Right atrium auricular region (tissue), 2 donors: ENCODE measurements at regions not wholly inside any gene's neighbourhood (a gene's known extent, or its start where the extent isn't known, plus 50 kb on each side); places are given as distances from the start of the nearest gene placed in this dataset.

ENCODE experiments used
- DNase-seq: peaks from one replicate; pipeline ENCODE4 v3.0.0-alpha.2; 2019; ENCODE audit warnings: low spot score
- H3K27ac ChIP-seq, 2 donors: fragments of 200-600 bp; sonication (generic); 1 replicate in 1 of 2; 2 replicates in 1 of 2; pipeline ENCODE4 v1.5.1; 2016 to 2019
- H3K27me3 ChIP-seq, 2 donors: fragments of 200-600 bp; sonication (generic); one replicate each; pipeline versions ENCODE4 v1.5.1 to v1.6.0; 2017 to 2019
- H3K36me3 ChIP-seq: fragments of 200-600 bp; sonication (generic); one replicate; pipeline ENCODE4 v1.5.1; 2016
- H3K4me1 ChIP-seq, 2 donors: fragments of 200-600 bp; sonication (generic); one replicate each; pipeline versions ENCODE4 v1.5.1 to v1.6.0; 2017 to 2019
- H3K4me3 ChIP-seq, 2 donors: fragments of 200-600 bp; sonication (generic); 1 replicate in 1 of 2; 2 replicates in 1 of 2; pipeline ENCODE4 v1.5.1; 2017 to 2019; ENCODE audit warnings: mild to moderate bottlenecking in 1 of 2, moderate library complexity in 1 of 2
- H3K9me3 ChIP-seq, 2 donors: fragments of 200-600 bp; sonication (generic); one replicate each; pipeline ENCODE4 v1.5.1; 2019
- CTCF ChIP-seq, 2 donors: fragments of 200-600 bp; sonication (generic); IDR thresholded peaks; one replicate each; pipeline ENCODE4 v1.5.1; 2019; ENCODE audit warnings: antibody characterized with exemption in 2 of 2

DNA sequence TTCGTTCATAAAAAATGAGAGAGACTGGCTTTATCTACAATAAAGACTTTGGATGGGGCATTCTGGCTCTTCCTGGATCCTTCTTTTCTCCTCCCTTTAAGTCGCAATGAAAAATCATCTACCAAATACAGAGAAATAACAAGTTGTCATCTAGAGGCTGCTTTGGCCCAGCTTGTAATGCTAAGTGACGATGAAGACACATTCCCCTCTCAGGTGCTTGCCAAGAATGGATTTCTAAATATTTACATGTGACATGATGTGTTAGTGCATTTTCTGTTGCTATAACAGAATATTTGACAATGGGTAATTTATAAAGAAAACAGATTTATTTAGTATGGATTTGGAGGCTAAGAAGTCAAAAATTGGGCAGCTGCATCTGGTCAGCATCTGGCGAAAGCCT is 308.6 kb upstream of the NPVF start:
- H3K27ac ChIP-seq = no peak overlapping the region
- H3K4me3 ChIP-seq = no peak overlapping the region
- H3K4me1 ChIP-seq = no peaks in the 10 kb centered on the region
- no peaks in the 10 kb centered on the region for H3K9me3 ChIP-seq
- H3K36me3 ChIP-seq = no peaks in the 10 kb centered on the region
- no peak for DNase-seq
- H3K27me3 ChIP-seq = no peaks in the 10 kb centered on the region
- no peak for TF ChIP-seq CTCF (IDR thresholded peaks at IDR 0.05)

GRCh38 chr7:25537662-25538375 is 309.5 kb upstream of the NPVF start:
- no peaks in the 10 kb centered on the region for H3K27me3 ChIP-seq
- no peaks in the 10 kb centered on the region for H3K4me1 ChIP-seq
- no peaks in the 10 kb centered on the region for H3K9me3 ChIP-seq
- no peaks in the 10 kb centered on the region for H3K36me3 ChIP-seq
- no peak for TF ChIP-seq CTCF (IDR thresholded peaks at IDR 0.05)
- no peak overlapping the region for H3K27ac ChIP-seq
- H3K4me3 ChIP-seq = no peak overlapping the region
- no peak for DNase-seq

DNA sequence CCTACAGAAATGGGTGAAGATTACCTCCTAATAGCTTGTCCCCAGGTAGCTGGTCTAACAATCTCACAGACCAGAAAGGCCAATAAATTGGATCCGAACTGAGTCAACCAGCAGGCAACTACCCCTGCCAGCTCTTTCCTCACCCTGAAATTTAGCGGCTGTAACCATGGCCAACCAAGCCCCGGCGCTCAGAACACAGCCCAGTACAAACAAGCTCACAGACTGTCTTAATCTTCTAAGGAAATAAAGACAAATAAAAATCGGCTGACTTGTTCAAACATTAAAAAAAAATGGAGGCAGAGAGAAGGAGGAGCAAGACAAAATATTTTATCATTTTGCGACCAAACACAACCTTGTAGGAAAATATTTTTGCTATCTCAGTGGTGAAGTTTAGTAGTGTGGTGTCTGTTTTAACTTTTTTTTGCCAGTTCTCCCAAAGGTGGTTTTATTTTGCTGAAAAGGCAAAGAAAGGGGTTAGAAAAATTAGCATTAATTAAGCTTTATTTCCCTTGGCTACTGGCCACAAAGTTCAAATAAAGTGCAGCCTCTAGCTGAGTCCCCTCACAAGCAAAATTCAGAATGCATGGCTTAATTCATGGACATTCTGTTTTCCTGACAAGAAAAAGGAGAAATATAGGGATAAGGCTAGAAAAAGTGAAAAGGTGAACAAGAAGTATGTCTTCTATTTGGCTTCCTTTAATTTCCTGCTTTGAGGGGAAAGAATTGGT is 313.0 kb upstream of the NPVF start:
- no peak for TF ChIP-seq CTCF (IDR thresholded peaks at IDR 0.05)
- Histone ChIP-seq H3K4me1 (no peaks in the 10 kb centered on the region), H3K27me3 (no peaks in the 10 kb centered on the region), H3K4me3 (no peak overlapping the region), H3K36me3 (no peaks in the 10 kb centered on the region), H3K9me3 (no peaks in the 10 kb centered on the region), H3K27ac (no peak overlapping the region)
- DNase-seq = no peak

DNA sequence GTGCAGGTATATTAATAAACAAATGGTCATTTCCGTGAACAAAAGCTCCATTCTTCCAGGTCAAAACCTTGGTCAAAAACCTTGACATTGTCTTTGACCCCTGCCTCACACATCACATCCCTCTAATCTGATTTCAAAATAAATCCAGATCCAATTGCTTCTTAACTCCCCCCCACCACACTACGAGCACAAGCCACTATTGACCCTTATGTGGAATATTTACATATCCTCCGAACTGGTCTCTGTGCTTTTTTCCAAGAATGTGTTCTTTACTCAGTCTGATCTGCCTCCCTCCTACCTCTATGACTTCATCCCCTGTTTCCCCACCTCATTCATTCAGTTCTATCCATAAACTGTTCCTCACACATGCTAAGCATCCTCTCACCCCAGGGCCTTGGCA is 313.6 kb upstream of the NPVF start:
- no peak overlapping the region for H3K27ac ChIP-seq
- DNase-seq = no peak
- no peaks in the 10 kb centered on the region for H3K36me3 ChIP-seq
- no peaks in the 10 kb centered on the region for H3K27me3 ChIP-seq
- no peaks in the 10 kb centered on the region for H3K9me3 ChIP-seq
- H3K4me1 ChIP-seq = no peaks in the 10 kb centered on the region
- TF ChIP-seq CTCF (IDR thresholded peaks at IDR 0.05) = no peak
- H3K4me3 ChIP-seq = no peak overlapping the region

DNA sequence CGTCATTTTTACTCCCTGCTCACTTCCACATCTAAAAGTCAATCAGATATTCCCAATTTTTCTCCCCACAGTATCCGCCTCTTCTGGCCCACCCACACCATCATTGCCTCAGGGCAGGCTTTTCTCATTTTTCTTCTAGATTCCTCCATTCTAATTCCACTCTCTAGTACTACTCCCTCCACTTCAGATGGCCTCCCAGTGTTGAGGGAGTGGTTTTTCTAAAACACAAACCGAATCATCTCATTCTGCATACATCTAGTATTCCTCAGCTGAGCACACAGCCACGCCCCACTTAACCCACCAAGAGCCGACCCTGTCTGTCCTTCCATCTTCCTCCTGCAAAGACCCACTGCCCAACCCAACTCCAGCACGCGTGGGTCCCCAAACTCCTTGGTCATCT is 314.9 kb upstream of the NPVF start:
- Histone ChIP-seq H3K4me1 (no peaks in the 10 kb centered on the region), H3K9me3 (no peaks in the 10 kb centered on the region), H3K4me3 (no peak overlapping the region), H3K27ac (no peak overlapping the region), H3K27me3 (no peaks in the 10 kb centered on the region), H3K36me3 (no peaks in the 10 kb centered on the region)
- no peak for TF ChIP-seq CTCF (IDR thresholded peaks at IDR 0.05)
- DNase-seq = no peak
